ENCODE measurements at regions not wholly inside any gene's neighbourhood (a gene's known extent, or its start where the extent isn't known, plus 50 kb on each side); places are given as distances from the start of the nearest gene placed in this dataset.

DNA sequence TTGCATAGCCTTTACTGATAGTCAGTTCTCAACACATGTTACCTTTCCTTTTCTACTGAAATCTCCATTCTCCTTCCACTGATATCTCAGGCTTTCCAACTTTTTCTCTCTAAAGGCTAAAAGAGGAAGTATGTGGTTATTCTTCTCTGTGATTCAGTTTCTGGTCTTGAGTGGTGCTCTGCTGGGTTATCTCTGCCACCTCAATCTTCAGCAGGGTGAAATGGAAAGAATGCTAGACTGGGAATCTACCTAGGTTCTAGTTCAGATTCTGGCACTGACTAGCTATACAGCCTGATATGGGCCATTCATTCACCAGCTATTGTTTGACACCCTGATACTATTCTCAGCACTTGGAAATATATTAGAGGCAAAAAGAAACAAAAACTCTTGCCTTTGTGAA lies 124.9 kb upstream of the GRIA1 start:
- ATAC-seq = no peak
- TF ChIP-seq RFX5 (IDR thresholded peaks at IDR 0.05) (no peak), JUNB (IDR thresholded peaks at IDR 0.05) (no peak), RAD21 (conservative IDR thresholded peaks at IDR 0.05 in 1 of 2, IDR thresholded peaks at IDR 0.05 in 1 of 2) (no peak), NR3C1 (IDR thresholded peaks at IDR 0.05) (no peak), JUN (IDR thresholded peaks at IDR 0.05) (no peak), CBX2 (IDR thresholded peaks at IDR 0.05; ENCODE audit: borderline replicate concordance, low read depth) (no peak), HOXA7 (CRISPR knock-in tag; IDR thresholded peaks at IDR 0.05) (no peak), RARB (CRISPR knock-in tag; IDR thresholded peaks at IDR 0.05) (no peak), NPAS2 (CRISPR knock-in tag; IDR thresholded peaks at IDR 0.05; ENCODE audit: borderline replicate concordance) (no peak), FOSB (CRISPR knock-in tag; IDR thresholded peaks at IDR 0.05) (no peak), PHF8 (IDR thresholded peaks at IDR 0.05; ENCODE audit: borderline replicate concordance, low read depth) (no peak), CEBPB (IDR thresholded peaks at IDR 0.05) (no peak), EHF (CRISPR knock-in tag; IDR thresholded peaks at IDR 0.05) (no peak), EHMT2 (IDR thresholded peaks at IDR 0.05; ENCODE audit: low read depth) (no peak), KDM5A (IDR thresholded peaks at IDR 0.05) (no peak), GATA3 (IDR thresholded peaks at IDR 0.05; ENCODE audit: borderline replicate concordance) (no peak)
- TF ChIP-seq, protein P1, sequence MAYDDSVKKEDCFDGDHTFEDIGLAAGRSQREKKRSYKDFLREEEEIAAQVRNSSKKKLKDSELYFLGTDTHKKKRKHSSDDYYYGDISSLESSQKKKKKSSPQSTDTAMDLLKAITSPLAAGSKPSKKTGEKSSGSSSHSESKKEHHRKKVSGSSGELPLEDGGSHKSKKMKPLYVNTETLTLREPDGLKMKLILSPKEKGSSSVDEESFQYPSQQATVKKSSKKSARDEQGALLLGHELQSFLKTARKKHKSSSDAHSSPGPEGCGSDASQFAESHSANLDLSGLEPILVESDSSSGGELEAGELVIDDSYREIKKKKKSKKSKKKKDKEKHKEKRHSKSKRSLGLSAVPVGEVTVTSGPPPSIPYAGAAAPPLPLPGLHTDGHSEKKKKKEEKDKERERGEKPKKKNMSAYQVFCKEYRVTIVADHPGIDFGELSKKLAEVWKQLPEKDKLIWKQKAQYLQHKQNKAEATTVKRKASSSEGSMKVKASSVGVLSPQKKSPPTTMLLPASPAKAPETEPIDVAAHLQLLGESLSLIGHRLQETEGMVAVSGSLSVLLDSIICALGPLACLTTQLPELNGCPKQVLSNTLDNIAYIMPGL (CRISPR knock-in tag; IDR thresholded peaks at IDR 0.05; ENCODE audit: borderline replicate concordance) = no peak
- TF ChIP-seq, protein P2, sequence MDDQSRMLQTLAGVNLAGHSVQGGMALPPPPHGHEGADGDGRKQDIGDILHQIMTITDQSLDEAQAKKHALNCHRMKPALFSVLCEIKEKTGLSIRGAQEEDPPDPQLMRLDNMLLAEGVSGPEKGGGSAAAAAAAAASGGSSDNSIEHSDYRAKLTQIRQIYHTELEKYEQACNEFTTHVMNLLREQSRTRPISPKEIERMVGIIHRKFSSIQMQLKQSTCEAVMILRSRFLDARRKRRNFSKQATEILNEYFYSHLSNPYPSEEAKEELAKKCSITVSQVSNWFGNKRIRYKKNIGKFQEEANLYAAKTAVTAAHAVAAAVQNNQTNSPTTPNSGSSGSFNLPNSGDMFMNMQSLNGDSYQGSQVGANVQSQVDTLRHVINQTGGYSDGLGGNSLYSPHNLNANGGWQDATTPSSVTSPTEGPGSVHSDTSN (IDR thresholded peaks at IDR 0.05) = no peak
- TF ChIP-seq, protein P3, sequence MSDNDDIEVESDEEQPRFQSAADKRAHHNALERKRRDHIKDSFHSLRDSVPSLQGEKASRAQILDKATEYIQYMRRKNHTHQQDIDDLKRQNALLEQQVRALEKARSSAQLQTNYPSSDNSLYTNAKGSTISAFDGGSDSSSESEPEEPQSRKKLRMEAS (IDR thresholded peaks at IDR 0.05) = no peak
- H3K4me3 ChIP-seq = no peak overlapping the region
- H3K27ac ChIP-seq = no peak overlapping the region
- H3K4me1 ChIP-seq = no peaks in the 10 kb centered on the region
- no peaks in the 10 kb centered on the region for H3K9me3 ChIP-seq
- POLR2A ChIA-PET = no interaction called here
- DNase-seq (ENCODE audit: low read depth in 1 of 2, low spot score in 1 of 2) = no peak
- CTCF ChIA-PET = no interaction called here
- H3K4me2 ChIP-seq = no peak overlapping the region
- no peak for FAIRE-seq

DNA sequence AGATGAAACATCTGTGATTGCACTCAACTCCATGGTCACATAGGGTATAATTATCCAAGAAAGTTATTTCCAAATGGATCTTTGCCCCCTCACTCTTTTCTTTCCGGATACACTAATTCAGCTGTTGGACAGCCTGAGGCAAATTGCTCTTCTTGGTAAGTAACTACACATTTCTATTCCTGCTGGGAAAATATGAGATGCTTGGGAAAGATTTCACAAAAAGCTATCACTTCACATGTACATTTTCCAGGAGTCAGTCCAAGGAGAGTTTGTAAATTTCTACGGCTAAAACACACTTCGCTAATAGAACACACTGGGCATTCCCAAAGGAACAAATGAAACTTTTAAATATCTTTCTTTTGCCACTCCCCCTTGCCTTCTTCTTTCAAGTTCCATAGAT lies 123.0 kb upstream of the GRIA1 start:
- no peak for TF ChIP-seq HOXB13 (CRISPR knock-in tag; IDR thresholded peaks at IDR 0.05; ENCODE audit: low read depth)
- no peak for TF ChIP-seq TP53 (CRISPR knock-in tag; IDR thresholded peaks at IDR 0.05)
- TF ChIP-seq BHLHE40 (IDR thresholded peaks at IDR 0.05; ENCODE audit: low read depth, low read length) = no peak
- TF ChIP-seq, protein P1 (CRISPR knock-in tag; IDR thresholded peaks at IDR 0.05; ENCODE audit: borderline replicate concordance) = no peak
- no peak for TF ChIP-seq EHF (CRISPR knock-in tag; IDR thresholded peaks at IDR 0.05)
- no peak for TF ChIP-seq RCOR1 (IDR thresholded peaks at IDR 0.05; ENCODE audit: low read depth, low read length)
- no peak for TF ChIP-seq CBX8 (IDR thresholded peaks at IDR 0.05)
- no peak for TF ChIP-seq HOXA7 (CRISPR knock-in tag; IDR thresholded peaks at IDR 0.05)
- TF ChIP-seq HEYL (CRISPR knock-in tag; IDR thresholded peaks at IDR 0.05) = no peak
- TF ChIP-seq FOSB (CRISPR knock-in tag; IDR thresholded peaks at IDR 0.05) = no peak
- TF ChIP-seq FOSL2 (IDR thresholded peaks at IDR 0.05) = no peak
- no peak for TF ChIP-seq FOSL2 (CRISPR knock-in tag; IDR thresholded peaks at IDR 0.05)
- no peak for TF ChIP-seq MAZ (IDR thresholded peaks at IDR 0.05; ENCODE audit: borderline replicate concordance, low read depth, low read length)
- TF ChIP-seq TFCP2L1 (CRISPR knock-in tag; IDR thresholded peaks at IDR 0.05) = no peak
- no peak for TF ChIP-seq SMC3 (IDR thresholded peaks at IDR 0.05)
- TF ChIP-seq, protein P4, sequence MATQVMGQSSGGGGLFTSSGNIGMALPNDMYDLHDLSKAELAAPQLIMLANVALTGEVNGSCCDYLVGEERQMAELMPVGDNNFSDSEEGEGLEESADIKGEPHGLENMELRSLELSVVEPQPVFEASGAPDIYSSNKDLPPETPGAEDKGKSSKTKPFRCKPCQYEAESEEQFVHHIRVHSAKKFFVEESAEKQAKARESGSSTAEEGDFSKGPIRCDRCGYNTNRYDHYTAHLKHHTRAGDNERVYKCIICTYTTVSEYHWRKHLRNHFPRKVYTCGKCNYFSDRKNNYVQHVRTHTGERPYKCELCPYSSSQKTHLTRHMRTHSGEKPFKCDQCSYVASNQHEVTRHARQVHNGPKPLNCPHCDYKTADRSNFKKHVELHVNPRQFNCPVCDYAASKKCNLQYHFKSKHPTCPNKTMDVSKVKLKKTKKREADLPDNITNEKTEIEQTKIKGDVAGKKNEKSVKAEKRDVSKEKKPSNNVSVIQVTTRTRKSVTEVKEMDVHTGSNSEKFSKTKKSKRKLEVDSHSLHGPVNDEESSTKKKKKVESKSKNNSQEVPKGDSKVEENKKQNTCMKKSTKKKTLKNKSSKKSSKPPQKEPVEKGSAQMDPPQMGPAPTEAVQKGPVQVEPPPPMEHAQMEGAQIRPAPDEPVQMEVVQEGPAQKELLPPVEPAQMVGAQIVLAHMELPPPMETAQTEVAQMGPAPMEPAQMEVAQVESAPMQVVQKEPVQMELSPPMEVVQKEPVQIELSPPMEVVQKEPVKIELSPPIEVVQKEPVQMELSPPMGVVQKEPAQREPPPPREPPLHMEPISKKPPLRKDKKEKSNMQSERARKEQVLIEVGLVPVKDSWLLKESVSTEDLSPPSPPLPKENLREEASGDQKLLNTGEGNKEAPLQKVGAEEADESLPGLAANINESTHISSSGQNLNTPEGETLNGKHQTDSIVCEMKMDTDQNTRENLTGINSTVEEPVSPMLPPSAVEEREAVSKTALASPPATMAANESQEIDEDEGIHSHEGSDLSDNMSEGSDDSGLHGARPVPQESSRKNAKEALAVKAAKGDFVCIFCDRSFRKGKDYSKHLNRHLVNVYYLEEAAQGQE (IDR thresholded peaks at IDR 0.05) = no peak
- TF ChIP-seq JUN (IDR thresholded peaks at IDR 0.05) = no peak
- TF ChIP-seq PHF8 (IDR thresholded peaks at IDR 0.05; ENCODE audit: borderline replicate concordance, low read depth) = no peak
- ChIA-PET CTCF (no interaction called here), POLR2A (no interaction called here)
- H3K9me3 ChIP-seq = no peaks in the 10 kb centered on the region
- WGBS (ENCODE audit: missing lambda C conversion rate) = 59% methylated on average over 3 of the region's 3 CpGs
- DNase-seq (ENCODE audit: low read depth in 1 of 2, low spot score in 1 of 2) (no peak), ATAC-seq (no peak), FAIRE-seq (no peak)
- H3K4me1 ChIP-seq = no peaks in the 10 kb centered on the region
- no peak overlapping the region for H3K4me2 ChIP-seq
- H3K4me3 ChIP-seq = no peak overlapping the region
- H3K27ac ChIP-seq = no peak overlapping the region
